ENCODE measurements at regions not wholly inside any gene's neighbourhood (a gene's known extent, or its start where the extent isn't known, plus 50 kb on each side); places are given as distances from the start of the nearest gene placed in this dataset.
"Not testable (repeated sequence)": the region's sequence is repeated elsewhere in the genome, so short reads cannot be mapped to it uniquely, and the experiment has no call there.

DNA sequence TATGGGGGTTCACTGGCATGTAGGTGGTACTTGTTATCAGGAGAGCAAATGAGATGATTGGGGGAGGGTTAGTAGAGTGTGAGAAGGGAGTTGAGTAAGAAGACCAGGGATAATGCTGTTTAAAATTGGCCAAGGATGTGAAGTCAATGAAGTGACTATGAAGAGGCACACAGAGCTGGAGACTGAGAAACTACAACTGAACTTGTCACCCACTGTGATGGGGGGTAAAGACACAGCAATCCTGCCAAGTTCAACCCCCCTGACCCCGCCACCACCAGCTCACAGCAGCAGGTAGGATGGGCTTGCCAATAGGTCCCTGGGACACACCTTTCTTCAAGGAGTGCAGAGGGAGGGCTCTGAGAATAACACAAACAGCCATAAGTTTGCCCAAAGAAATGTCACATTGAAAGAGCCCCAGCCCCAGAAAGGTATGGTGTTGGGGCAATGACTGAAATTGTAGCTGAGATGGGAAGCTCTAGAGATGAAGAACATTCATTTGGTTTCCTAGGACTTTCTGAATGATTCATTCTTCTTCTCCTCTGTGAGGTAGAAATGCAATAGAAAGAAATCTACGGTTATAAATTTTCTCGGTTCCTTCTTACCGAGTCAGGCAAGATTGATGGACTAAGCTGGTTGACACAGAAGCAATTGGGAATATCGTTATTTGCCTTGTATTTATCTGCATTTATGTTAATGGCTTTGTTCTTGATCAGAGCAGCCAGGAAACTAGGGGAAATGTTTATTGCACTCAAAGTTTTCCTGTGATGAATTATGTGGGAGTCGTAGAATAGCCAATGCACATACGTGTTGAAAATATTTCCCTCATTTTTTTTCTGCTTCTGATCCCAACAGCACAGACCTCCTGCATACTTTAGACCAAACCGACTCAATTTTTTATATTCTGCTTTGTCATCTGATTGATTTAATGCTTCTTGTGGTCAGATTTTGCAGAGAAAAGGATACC lies 595.2 kb upstream of the CDH11 start:
- H3K9me3 ChIP-seq (ENCODE audit: control insufficient read depth, low read length, poor library complexity, severe bottlenecking): no peaks in the 10 kb centered on the region
- Mint-ChIP-seq H3K27me3 (no peaks in the 10 kb centered on the region), H3K4me3 (no peak overlapping the region), H3K4me1 (no peaks in the 10 kb centered on the region), H3K36me3 (ENCODE audit: low read depth) (no peaks in the 10 kb centered on the region), H3K27ac (no peak overlapping the region)
- DNase-seq (no peak), ATAC-seq (no peak)

DNA sequence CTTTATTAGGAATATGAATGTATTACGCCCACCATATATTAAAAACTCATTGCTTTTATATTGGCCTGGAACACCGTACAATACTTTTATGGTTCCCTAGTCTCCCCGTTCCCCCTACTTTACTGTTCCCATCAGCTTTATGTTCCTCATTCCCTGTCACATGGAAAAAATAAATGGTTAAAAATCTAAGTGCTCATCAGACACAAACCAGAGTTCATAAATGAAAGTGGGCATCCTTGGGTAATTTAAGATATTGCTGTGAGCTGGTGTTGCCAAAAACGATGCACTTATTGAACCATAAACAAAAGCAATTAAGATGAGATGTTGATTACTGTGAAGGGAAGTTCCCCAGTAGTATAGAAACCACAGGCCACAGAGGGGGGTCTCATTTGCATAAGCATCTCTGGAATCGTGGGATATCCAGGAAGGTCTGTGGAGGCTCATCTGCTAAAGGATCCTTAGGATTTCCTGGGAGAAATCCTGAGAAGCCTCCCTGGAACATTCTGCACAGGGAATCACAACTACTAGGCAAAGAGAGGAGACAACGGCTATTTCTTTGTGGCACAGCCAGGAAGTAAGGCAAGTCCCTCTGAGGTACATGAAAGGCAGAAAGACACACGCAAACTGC lies 591.4 kb upstream of the CDH11 start:
- H3K27me3 Mint-ChIP-seq: no peaks in the 10 kb centered on the region
- H3K4me3 Mint-ChIP-seq: no peak overlapping the region
- no peaks in the 10 kb centered on the region for H3K4me1 Mint-ChIP-seq
- H3K27ac Mint-ChIP-seq: no peak overlapping the region
- ATAC-seq (no peak), DNase-seq (no peak)
- no peaks in the 10 kb centered on the region for H3K9me3 ChIP-seq (ENCODE audit: control insufficient read depth, low read length, poor library complexity, severe bottlenecking)
- H3K36me3 Mint-ChIP-seq (ENCODE audit: low read depth): no peaks in the 10 kb centered on the region

DNA sequence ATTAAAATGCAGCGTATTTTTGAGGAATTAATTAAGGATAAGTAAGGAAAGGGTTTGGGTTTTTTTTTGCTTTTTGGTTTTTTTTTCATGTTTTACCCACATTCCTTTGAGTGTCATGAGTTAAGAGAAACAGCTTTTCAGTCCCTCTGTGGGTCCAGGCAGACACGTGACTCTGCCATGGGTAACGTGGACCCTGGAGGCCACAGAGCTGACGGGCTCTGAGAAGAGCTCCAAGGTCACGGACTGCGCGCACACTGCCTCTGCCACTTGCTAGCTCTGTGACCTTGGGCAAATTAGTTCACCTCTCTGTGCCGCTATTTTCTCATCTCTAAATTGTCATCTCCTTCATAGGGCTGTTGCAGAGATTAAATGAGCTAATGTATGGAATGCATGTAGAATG lies 588.2 kb upstream of the CDH11 start:
- Mint-ChIP-seq H3K36me3 (ENCODE audit: low read depth) (no peaks in the 10 kb centered on the region), H3K27me3 (no peaks in the 10 kb centered on the region), H3K4me3 (no peak overlapping the region), H3K4me1 (no peaks in the 10 kb centered on the region), H3K27ac (no peak overlapping the region)
- DNase-seq: no peak
- no peaks in the 10 kb centered on the region for H3K9me3 ChIP-seq (ENCODE audit: control insufficient read depth, low read length, poor library complexity, severe bottlenecking)
- ATAC-seq: no peak

DNA sequence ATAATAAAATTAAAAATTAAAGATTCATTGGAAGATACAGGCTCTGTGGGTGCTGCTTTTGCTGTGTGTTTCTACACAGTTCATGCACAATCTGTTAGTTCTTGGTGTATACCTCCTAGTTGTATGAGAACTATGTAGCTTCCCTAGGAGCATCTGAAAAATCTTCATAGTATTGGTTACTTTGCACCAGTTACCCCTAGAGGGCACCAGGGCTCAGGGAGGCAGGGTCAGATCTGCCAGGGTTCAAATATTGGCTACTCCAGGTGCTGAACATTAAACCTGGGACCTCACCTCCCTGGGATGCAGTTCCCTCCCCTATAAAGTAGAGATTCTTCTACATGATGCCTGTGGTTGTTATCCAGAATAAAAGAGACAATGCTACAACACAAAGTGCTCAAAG lies 583.0 kb upstream of the CDH11 start:
- no peaks in the 10 kb centered on the region for H3K9me3 ChIP-seq (ENCODE audit: control insufficient read depth, low read length, poor library complexity, severe bottlenecking)
- Mint-ChIP-seq H3K4me3 (no peak overlapping the region), H3K27ac (no peak overlapping the region), H3K36me3 (ENCODE audit: low read depth) (no peaks in the 10 kb centered on the region), H3K27me3 (no peaks in the 10 kb centered on the region), H3K4me1 (no peaks in the 10 kb centered on the region)
- no peak for DNase-seq
- no peak for ATAC-seq

DNA sequence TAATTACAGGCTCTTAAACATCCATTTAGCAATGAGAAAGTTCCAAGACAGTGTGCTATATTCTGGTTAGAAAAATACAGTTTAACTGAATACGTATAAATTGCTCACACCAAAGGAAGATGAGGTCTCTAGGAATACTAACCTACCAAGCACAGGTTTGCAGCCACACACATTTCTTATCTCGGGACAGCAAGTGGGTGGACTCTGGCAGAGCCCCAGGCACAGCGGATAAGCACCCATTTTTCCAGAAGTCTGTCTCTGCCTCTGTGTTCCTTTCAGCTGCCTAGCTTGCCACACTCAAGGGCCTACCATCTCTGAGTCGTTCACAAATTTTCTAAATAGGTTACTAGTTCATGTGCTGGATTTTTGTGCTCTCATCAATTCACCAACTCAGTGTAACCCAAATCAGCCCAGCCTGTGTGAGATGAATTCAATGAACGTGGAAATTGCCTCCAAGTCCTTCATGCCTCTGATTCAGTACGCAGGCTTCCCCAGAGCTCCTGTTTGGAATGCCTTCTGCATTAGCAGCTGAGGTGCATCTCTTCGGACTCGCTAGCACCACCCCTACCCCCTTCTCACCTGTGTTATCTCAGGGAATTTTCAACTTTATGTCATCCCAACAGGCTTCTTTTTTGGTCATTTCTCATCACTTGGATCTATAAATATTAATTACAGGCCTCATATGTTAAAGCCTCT lies 581.0 kb upstream of the CDH11 start:
- Mint-ChIP-seq H3K27ac (no peak overlapping the region), H3K27me3 (no peaks in the 10 kb centered on the region), H3K4me3 (no peak overlapping the region), H3K36me3 (ENCODE audit: low read depth) (no peaks in the 10 kb centered on the region), H3K4me1 (no peaks in the 10 kb centered on the region)
- DNase-seq (no peak), ATAC-seq (no peak)
- no peaks in the 10 kb centered on the region for H3K9me3 ChIP-seq (ENCODE audit: control insufficient read depth, low read length, poor library complexity, severe bottlenecking)

DNA sequence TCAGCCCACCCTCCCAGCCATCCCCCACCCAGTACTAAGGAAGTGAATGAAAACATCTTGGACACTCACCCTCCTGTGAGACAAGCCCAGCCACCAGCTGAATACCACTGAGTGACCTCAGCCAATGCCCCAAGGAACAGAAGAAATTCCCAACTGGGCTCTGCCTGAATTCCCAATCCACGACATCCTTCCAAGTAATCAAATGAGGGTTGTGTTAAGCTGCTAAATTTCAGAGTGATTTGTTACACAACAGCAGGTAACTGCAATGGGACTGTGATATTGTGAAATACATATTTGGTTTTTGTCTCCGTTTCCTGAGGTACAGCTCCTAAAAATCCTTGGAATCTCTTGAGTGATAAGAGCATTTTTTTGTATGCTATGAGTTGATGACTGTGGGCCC lies 578.7 kb upstream of the CDH11 start:
- peaks cover 3% of the 10 kb centered on the region for H3K9me3 ChIP-seq (ENCODE audit: control insufficient read depth, low read length, poor library complexity, severe bottlenecking)
- no peak for DNase-seq
- no peaks in the 10 kb centered on the region for H3K36me3 Mint-ChIP-seq (ENCODE audit: low read depth)
- H3K4me3 Mint-ChIP-seq: no peak overlapping the region
- H3K4me1 Mint-ChIP-seq: no peaks in the 10 kb centered on the region
- no peak overlapping the region for H3K27ac Mint-ChIP-seq
- H3K27me3 Mint-ChIP-seq: no peaks in the 10 kb centered on the region
- ATAC-seq: no peak

DNA sequence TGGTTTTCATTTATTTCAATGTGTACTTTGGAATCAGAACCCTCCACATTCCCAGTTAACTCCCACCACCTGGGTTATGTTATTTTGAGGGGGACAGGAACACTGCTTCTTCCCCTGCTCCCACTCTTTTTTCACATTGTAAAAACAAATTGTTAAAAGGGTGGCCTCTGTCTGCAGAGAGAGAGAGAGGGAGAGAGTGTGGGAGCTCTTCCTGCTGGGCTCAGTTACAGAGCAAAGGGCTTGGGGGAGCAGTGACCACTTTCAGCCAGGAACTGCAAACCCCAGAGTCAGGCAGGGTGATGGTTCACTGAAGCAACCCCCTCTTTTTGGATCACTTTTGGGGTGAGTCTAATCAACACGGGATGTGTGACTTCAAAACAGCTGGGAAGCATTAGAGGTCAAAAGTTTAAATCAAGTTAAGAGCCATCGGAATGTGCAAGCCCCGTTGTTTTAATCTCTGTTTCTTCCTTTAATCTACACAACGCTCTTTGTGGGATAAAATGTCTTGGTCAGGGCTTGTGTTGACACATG lies 577.0 kb upstream of the CDH11 start:
- H3K9me3 ChIP-seq (ENCODE audit: control insufficient read depth, low read length, poor library complexity, severe bottlenecking): peaks cover 3% of the 10 kb centered on the region
- Mint-ChIP-seq H3K27me3 (no peaks in the 10 kb centered on the region), H3K4me3 (no peak overlapping the region), H3K36me3 (ENCODE audit: low read depth) (no peaks in the 10 kb centered on the region), H3K27ac (no peak overlapping the region), H3K4me1 (no peaks in the 10 kb centered on the region)
- DNase-seq (no peak), ATAC-seq (no peak)

DNA sequence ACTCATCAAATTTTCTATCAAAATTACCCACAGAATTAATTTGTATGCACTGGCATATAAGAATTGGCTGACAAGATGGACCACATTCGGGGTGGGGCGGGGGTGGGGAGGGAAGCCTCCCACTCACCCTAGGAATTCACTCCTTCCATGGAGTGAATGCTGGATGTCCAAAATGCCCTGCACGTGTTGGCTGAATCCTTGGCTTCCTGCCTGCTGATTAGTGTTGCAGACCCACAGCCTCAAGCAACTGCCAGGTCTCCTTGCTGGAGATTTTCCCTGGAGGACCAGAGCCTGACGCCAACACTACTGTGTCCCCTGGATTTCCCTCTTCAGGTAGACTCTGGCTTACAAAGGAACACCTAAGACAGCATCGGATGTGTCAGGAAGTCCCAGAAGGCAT lies 575.7 kb upstream of the CDH11 start:
- no peak overlapping the region for H3K4me3 Mint-ChIP-seq
- H3K4me1 Mint-ChIP-seq: no peaks in the 10 kb centered on the region
- H3K27me3 Mint-ChIP-seq: no peaks in the 10 kb centered on the region
- H3K9me3 ChIP-seq (ENCODE audit: control insufficient read depth, low read length, poor library complexity, severe bottlenecking): peaks cover 3% of the 10 kb centered on the region
- DNase-seq (no peak), ATAC-seq (no peak)
- no peak overlapping the region for H3K27ac Mint-ChIP-seq
- H3K36me3 Mint-ChIP-seq (ENCODE audit: low read depth): no peaks in the 10 kb centered on the region

DNA sequence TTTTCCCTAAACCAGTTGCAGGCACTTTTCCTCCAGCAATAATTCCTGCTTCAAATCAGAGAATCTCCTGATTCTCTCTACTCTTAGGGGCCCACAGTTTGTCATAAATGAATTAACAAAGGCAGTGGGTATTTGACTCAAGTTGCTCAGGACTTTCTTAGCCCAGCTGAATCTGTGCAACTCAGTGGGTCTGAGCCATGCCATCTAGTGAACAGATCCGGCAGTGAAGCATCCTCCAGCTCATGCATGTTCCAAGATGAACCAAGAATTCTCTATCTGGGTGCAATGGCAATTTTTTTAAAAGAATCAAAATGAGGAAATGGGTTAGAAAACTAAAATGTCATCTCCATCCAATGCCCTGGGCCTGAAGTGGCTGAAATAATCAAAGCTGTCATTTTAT lies 575.2 kb upstream of the CDH11 start:
- Mint-ChIP-seq H3K4me1 (no peaks in the 10 kb centered on the region), H3K4me3 (no peak overlapping the region), H3K27me3 (no peaks in the 10 kb centered on the region), H3K36me3 (ENCODE audit: low read depth) (no peaks in the 10 kb centered on the region), H3K27ac (no peak overlapping the region)
- no peak for ATAC-seq
- H3K9me3 ChIP-seq (ENCODE audit: control insufficient read depth, low read length, poor library complexity, severe bottlenecking): peaks cover 3% of the 10 kb centered on the region
- DNase-seq: no peak

DNA sequence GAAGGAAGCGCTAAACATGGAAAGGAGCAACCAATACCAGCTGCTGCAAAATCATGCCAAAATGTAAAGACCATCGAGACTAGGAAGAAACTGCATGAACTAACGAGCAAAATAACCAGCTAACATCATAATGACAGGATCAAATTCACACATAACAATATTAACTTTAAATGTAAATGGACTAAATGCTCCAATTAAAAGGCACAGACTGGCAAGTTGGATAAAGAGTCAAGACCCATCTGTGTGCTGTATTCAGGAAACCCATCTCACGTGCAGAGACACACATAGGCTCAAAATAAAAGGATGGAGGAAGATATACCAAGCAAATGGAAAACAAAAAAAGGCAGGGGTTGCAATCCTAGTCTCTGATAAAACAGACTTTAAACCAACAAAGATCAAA lies 570.0 kb upstream of the CDH11 start:
- not testable (repeated sequence) for H3K4me1 Mint-ChIP-seq; H3K9me3 ChIP-seq (ENCODE audit: control insufficient read depth, low read length, poor library complexity, severe bottlenecking); DNase-seq; H3K27ac Mint-ChIP-seq; H3K36me3 Mint-ChIP-seq (ENCODE audit: low read depth); H3K4me3 Mint-ChIP-seq; ATAC-seq; H3K27me3 Mint-ChIP-seq

DNA sequence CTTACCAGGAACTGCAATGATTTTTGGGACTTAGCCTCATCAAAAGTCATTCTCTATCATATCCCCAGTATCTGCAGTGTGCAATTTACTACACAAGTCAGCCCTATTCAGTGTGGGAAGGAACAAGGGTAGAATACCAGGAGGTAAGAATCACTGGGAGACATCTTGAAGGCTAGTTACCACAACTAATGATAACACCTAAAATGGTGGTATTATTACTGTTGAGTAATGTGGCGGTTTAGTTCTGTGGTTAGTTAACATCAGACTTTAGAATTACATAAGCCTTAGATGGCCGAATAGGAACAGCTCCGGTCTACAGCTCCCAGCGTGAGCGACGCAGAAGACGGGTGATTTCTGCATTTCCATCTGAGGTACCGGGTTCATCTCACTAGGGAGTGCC lies 567.9 kb upstream of the CDH11 start:
- no peaks in the 10 kb centered on the region for H3K4me1 Mint-ChIP-seq
- ATAC-seq (no peak), DNase-seq (no peak)
- H3K36me3 Mint-ChIP-seq (ENCODE audit: low read depth): no peaks in the 10 kb centered on the region
- H3K27me3 Mint-ChIP-seq: no peaks in the 10 kb centered on the region
- no peaks in the 10 kb centered on the region for H3K9me3 ChIP-seq (ENCODE audit: control insufficient read depth, low read length, poor library complexity, severe bottlenecking)
- no peak overlapping the region for H3K4me3 Mint-ChIP-seq
- H3K27ac Mint-ChIP-seq: no peak overlapping the region

DNA sequence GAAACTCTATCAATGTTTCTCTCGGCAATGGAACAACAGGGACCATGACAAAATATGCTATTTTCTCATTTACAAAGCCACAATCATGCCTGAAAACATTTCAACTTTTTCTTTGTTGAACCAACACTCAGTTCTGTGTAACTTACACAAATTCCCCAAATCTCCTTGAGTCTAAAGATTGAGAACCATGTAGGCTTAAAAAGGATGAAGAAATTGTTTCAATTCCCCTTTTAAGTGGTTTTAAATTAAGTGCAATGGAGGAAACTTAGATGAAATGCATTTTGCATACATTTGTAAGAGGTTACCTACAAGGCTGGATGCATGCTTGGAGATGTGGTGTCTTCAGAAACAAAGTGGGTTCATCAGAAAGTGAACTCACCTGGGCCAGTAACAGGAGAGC lies 566.4 kb upstream of the CDH11 start:
- no peaks in the 10 kb centered on the region for H3K9me3 ChIP-seq (ENCODE audit: control insufficient read depth, low read length, poor library complexity, severe bottlenecking)
- DNase-seq: no peak
- Mint-ChIP-seq H3K4me3 (no peak overlapping the region), H3K36me3 (ENCODE audit: low read depth) (no peaks in the 10 kb centered on the region), H3K27ac (no peak overlapping the region), H3K27me3 (no peaks in the 10 kb centered on the region), H3K4me1 (no peaks in the 10 kb centered on the region)
- ATAC-seq: no peak

DNA sequence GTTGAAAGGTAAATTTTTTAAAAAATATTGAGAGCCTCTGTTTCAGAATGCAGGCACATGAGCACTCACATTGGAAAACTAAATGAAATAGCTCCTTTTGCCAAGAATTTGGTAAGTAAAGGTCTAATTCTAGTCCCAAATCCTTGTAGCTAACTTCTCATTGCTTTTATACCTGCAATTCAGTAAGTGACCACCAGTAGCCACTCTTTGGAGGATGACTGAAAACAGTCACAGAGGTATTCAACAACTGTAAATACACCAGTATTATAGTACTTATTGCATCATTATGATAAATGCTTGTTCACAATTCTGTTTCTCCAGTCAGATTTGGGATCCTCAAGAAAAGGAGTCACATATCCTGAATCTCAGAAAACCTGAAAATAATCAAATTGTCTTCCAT lies 562.4 kb upstream of the CDH11 start:
- H3K4me1 Mint-ChIP-seq: no peaks in the 10 kb centered on the region
- no peaks in the 10 kb centered on the region for H3K9me3 ChIP-seq (ENCODE audit: control insufficient read depth, low read length, poor library complexity, severe bottlenecking)
- ATAC-seq (no peak), DNase-seq (no peak)
- H3K27me3 Mint-ChIP-seq: no peaks in the 10 kb centered on the region
- no peaks in the 10 kb centered on the region for H3K36me3 Mint-ChIP-seq (ENCODE audit: low read depth)
- no peak overlapping the region for H3K4me3 Mint-ChIP-seq
- no peak overlapping the region for H3K27ac Mint-ChIP-seq
